HepG2 (cell line): ENCODE measurements at regions not wholly inside any gene's neighbourhood (a gene's known extent, or its start where the extent isn't known, plus 50 kb on each side); places are given as distances from the start of the nearest gene placed in this dataset.

ENCODE experiments used
- ATAC-seq: fragments of 200-7000 bp; cut with Tn5 transposase; 3 replicates; pipeline ENCODE4 v1.9.1; 2020; ENCODE audit warnings: mild to moderate bottlenecking, moderate library complexity
- BruUV-seq: library from RNA; stranded (reverse); fragments of 400-500 nt; replicated peaks from 2 replicates; lab custom pipeline; 2021; lab: Mats Ljungman, UMichigan
- CTCF ChIA-PET: fragments of 300-600 bp; formaldehyde crosslinking; extraction: SDS; loops from one replicate; lab custom pipeline; 2021; ENCODE audit warnings: low total read pairs, inconsistent platforms, low intra/inter-chr PET ratio; lab: Yijun Ruan, JAX
- POLR2A ChIA-PET: fragments of 350-600 bp; sonication (Branson Sonifier 250); formaldehyde crosslinking; loops from one replicate; lab custom pipeline; 2020; ENCODE audit warnings: antibody characterized with exemption, inconsistent platforms; lab: Yijun Ruan, JAX
- DNase-seq: peaks from one replicate; pipeline ENCODE4 v3.0.0-alpha.2; 2015; ENCODE audit warnings: low spot score
- FAIRE-seq: peaks from 3 replicates; lab custom pipeline; 2011; peaks lifted over from hg19 to GRCh38; lab: Jason Lieb, UNC
- H2AFZ ChIP-seq: one replicate; pipeline ENCODE4 v1.6.1; 2011; ENCODE audit warnings: low read length, inconsistent platforms
- H3K27ac ChIP-seq: fragments of 300-600 bp; 3 replicates; pipeline ENCODE4 v1.8.0; 2011; ENCODE audit warnings: mixed run types, mild to moderate bottlenecking, mixed read lengths, low read length, inconsistent platforms; ENCODE audit not compliant: insufficient read depth; ENCODE audit errors: extremely low read length
- H3K27me3 ChIP-seq, 2 experiments: fragments of 200-600 bp in 1 of 2; 2 replicates in 1 of 2; 3 replicates in 1 of 2; pipeline versions ENCODE4 v1.6.0 to v1.8.0; 2011; ENCODE audit warnings: low read length in 2 of 2, mild to moderate bottlenecking in 2 of 2, moderate library complexity in 2 of 2, inconsistent platforms in 1 of 2; ENCODE audit not compliant: insufficient read depth in 2 of 2, control insufficient read depth in 1 of 2
- H3K36me3 ChIP-seq, 2 experiments: fragments of 200-600 bp in 1 of 2; replicated peaks in 1 of 2; 2 replicates in 1 of 2; 3 replicates in 1 of 2; pipeline versions ENCODE4 v1.5.1 to v1.8.0; 2011; ENCODE audit warnings: low read length in 2 of 2, inconsistent platforms in 1 of 2; ENCODE audit not compliant: insufficient read depth in 2 of 2, control insufficient read depth in 1 of 2
- H3K4me1 ChIP-seq: 2 replicates; pipeline ENCODE4 v1.5.1; 2012; ENCODE audit warnings: low read length, inconsistent platforms; ENCODE audit not compliant: insufficient read depth
- H3K4me2 ChIP-seq: 2 replicates; pipeline ENCODE4 v1.6.0; 2011; ENCODE audit warnings: low read depth, low read length, inconsistent platforms
- H3K4me3 ChIP-seq, 3 experiments: fragments of 200-600 bp in 1 of 3; sonication (generic), shearing (Covaris generic) in 1 of 3; replicated peaks in 1 of 3; 2 replicates each; pipeline ENCODE4 v1.5.1; 2011 to 2016; ENCODE audit warnings: low read length in 3 of 3, inconsistent platforms in 2 of 3, low read depth in 2 of 3, mild to moderate bottlenecking in 2 of 3, control low read depth in 1 of 3, mixed read lengths in 1 of 3; ENCODE audit not compliant: insufficient read depth in 1 of 3
- H3K79me2 ChIP-seq: one replicate; pipeline ENCODE4 v1.6.1; 2011; ENCODE audit warnings: low read length, inconsistent platforms; ENCODE audit not compliant: insufficient read depth
- H3K9ac ChIP-seq: 2 replicates; pipeline ENCODE4 v1.6.0; 2011; ENCODE audit warnings: mild to moderate bottlenecking, low read depth, low read length, inconsistent platforms; ENCODE audit not compliant: insufficient read depth
- H3K9me3 ChIP-seq: 2 replicates; pipeline ENCODE4 v1.5.1; 2012; ENCODE audit warnings: mild to moderate bottlenecking, low read length
- H4K20me1 ChIP-seq: 2 replicates; pipeline ENCODE4 v1.6.0; 2011; ENCODE audit warnings: inconsistent platforms, mild to moderate bottlenecking, low read length, moderate library complexity; ENCODE audit not compliant: insufficient read depth
- AGO2 ChIP-seq: fragments of 200-400 bp; formaldehyde crosslinking; optimal IDR thresholded peaks from 2 replicates; pipeline ENCODE3; 2017; ENCODE audit warnings: mild to moderate bottlenecking, low read depth, low read length, moderate library complexity
- BATF2 ChIP-seq: sonication (generic); formaldehyde crosslinking; IDR thresholded peaks from 2 replicates; pipeline ENCODE4 v1.8.0; 2022; ENCODE audit warnings: mild to moderate bottlenecking, missing genetic modification reagents, moderate library complexity
- BCL6 ChIP-seq: IDR thresholded peaks from 2 replicates; pipeline ENCODE4 v1.6.1; 2016; ENCODE audit warnings: missing genetic modification reagents, missing compliant biosample characterization
- E2F2 ChIP-seq: sonication (generic); formaldehyde crosslinking; IDR thresholded peaks from 2 replicates; pipeline ENCODE4 v1.4.0; 2020; ENCODE audit warnings: missing genetic modification reagents, borderline replicate concordance
- HCFC1 ChIP-seq: fragments of 150-350 bp; IDR thresholded peaks from 2 replicates; pipeline ENCODE4 v1.6.1; 2014; ENCODE audit warnings: low read depth, low read length
- HNRNPL ChIP-seq: fragments of 200-400 bp; formaldehyde crosslinking; IDR thresholded peaks from 2 replicates; pipeline ENCODE4 v1.6.1; 2017; ENCODE audit warnings: mild to moderate bottlenecking, low read depth, low read length
- IKZF1 ChIP-seq: fragments of 450-650 bp; IDR thresholded peaks from 2 replicates; pipeline ENCODE4 v1.7.1; 2016
- MATR3 ChIP-seq: sonication (generic); formaldehyde crosslinking; IDR thresholded peaks from 2 replicates; pipeline ENCODE4 v1.4.0; 2020; ENCODE audit warnings: missing genetic modification reagents
- ZBTB26 ChIP-seq: IDR thresholded peaks from 2 replicates; pipeline ENCODE4 v1.6.1; 2016; ENCODE audit warnings: missing compliant biosample characterization, missing genetic modification reagents, borderline replicate concordance
- ZFP36L1 ChIP-seq: sonication (generic); formaldehyde crosslinking; IDR thresholded peaks from 2 replicates; pipeline ENCODE4 v1.8.0; 2022; ENCODE audit warnings: mild to moderate bottlenecking, missing genetic modification reagents, moderate library complexity
- ZHX1 ChIP-seq: sonication (generic); formaldehyde crosslinking; IDR thresholded peaks from 2 replicates; pipeline ENCODE4 v1.8.1; 2022; ENCODE audit warnings: low read depth, mild to moderate bottlenecking, missing genetic modification reagents
- ZNF33A ChIP-seq: sonication (generic); formaldehyde crosslinking; IDR thresholded peaks from 2 replicates; pipeline ENCODE4 v1.5.1; 2020; ENCODE audit warnings: missing genetic modification reagents, mild to moderate bottlenecking, moderate library complexity, borderline replicate concordance
- ZNF597 ChIP-seq: sonication (generic); formaldehyde crosslinking; IDR thresholded peaks from 2 replicates; pipeline ENCODE4 v1.5.0; 2020; ENCODE audit warnings: missing genetic modification reagents
- ZNF713 ChIP-seq: sonication (generic); formaldehyde crosslinking; IDR thresholded peaks from 2 replicates; pipeline ENCODE4 v1.4.0; 2020; ENCODE audit warnings: mild to moderate bottlenecking, missing genetic modification reagents
- ZNF747 ChIP-seq: sonication (generic); formaldehyde crosslinking; IDR thresholded peaks from 2 replicates; pipeline ENCODE4 v1.8.1; 2023; ENCODE audit warnings: missing genetic modification reagents, mild to moderate bottlenecking, borderline replicate concordance
- ZNF816 ChIP-seq: sonication (generic); formaldehyde crosslinking; IDR thresholded peaks from 2 replicates; pipeline ENCODE4 v1.8.0; 2022; ENCODE audit warnings: missing genetic modification reagents, mild to moderate bottlenecking, borderline replicate concordance
- WGBS: methylation state at CpG from one replicate; pipeline ENCODE4 v1.1.6; 2017; ENCODE audit warnings: low lambda C conversion rate; 5-methylcytosine and 5-hydroxymethylcytosine counted together
- in situ Hi-C: cut with HindIII; loops from 2 replicates; pipeline ENCODE4 v1.10.0; 2017; ENCODE audit warnings: low pct_unique_long_range_greater_than_20kb; ENCODE audit not compliant: extremely low pct_ligation_motif_present
- intact Hi-C: fragments of 100-400 bp; cut with micrococcal nuclease; formaldehyde crosslinking; loops from one replicate; pipeline ENCODE4 v1.10.0; 2022; ENCODE audit not compliant: unreplicated experiment

GRCh38 chr10:2143213-2143835, 406.0 kb upstream of the ADARB2 start:
- no peak for FAIRE-seq
- H3K9ac ChIP-seq = no peak overlapping the region
- H3K4me2 ChIP-seq = no peak overlapping the region
- intact Hi-C loops (no loop called here), in situ Hi-C loops (no loop called here)
- DNase-seq = no peak
- no peak overlapping the region for H3K4me3 ChIP-seq
- no peaks in the 10 kb centered on the region for H4K20me1 ChIP-seq
- ChIA-PET CTCF (no interaction called here), POLR2A (no interaction called here)
- BruUV-seq = no TSS peak
- no peaks in the 10 kb centered on the region for H3K9me3 ChIP-seq
- H2AFZ ChIP-seq = no peak overlapping the region
- 41% methylated on average over 13 of the region's 16 CpGs for WGBS
- no peak for ATAC-seq
- H3K27me3 ChIP-seq = no peaks in the 10 kb centered on the region; a peak in 1 of 5 replicates
- H3K36me3 ChIP-seq = no peaks in the 10 kb centered on the region
- H3K27ac ChIP-seq = no peak overlapping the region
- H3K79me2 ChIP-seq = no peaks in the 10 kb centered on the region
- H3K4me1 ChIP-seq = no peaks in the 10 kb centered on the region
- no peak for TF ChIP-seq E2F2
- TF ChIP-seq BATF2 (CRISPR knock-in tag) = no peak
- no peak for TF ChIP-seq AGO2
- no peak for TF ChIP-seq IKZF1
- no peak for TF ChIP-seq ZNF713
- no peak for TF ChIP-seq ZNF597
- no peak for TF ChIP-seq HCFC1
- no peak for TF ChIP-seq ZHX1 (CRISPR knock-in tag)
- no peak for TF ChIP-seq ZNF33A
- no peak for TF ChIP-seq MATR3
- no peak for TF ChIP-seq HNRNPL
- no peak for TF ChIP-seq BCL6 (CRISPR knock-in tag)
- no peak for TF ChIP-seq ZNF747
- no peak for TF ChIP-seq ZFP36L1 (CRISPR knock-in tag)
- no peak for TF ChIP-seq ZNF816
- TF ChIP-seq ZBTB26 (CRISPR knock-in tag) = no peak
